ENCODE measurements at regions not wholly inside any gene's neighbourhood (a gene's known extent, or its start where the extent isn't known, plus 50 kb on each side); places are given as distances from the start of the nearest gene placed in this dataset.

- TF ChIP-seq CTCF (conservative IDR thresholded peaks at IDR 0.05; ENCODE audit: low read length) (no peak), EZH2phosphoT487 (IDR thresholded peaks at IDR 0.05; ENCODE audit: borderline replicate concordance) (no peak)
Observed at GRCh38 chr13:107119989-107120881, 552.3 kb upstream of the ARGLU1 start.
